Sigmoid colon (tissue), 4 donors: ENCODE measurements at regions not wholly inside any gene's neighbourhood (a gene's known extent, or its start where the extent isn't known, plus 50 kb on each side); places are given as distances from the start of the nearest gene placed in this dataset.
"Not testable (repeated sequence)": the region's sequence is repeated elsewhere in the genome, so short reads cannot be mapped to it uniquely, and the experiment has no call there.

Experiments
- EP300 ChIP-seq, 4 donors: sonication (generic); formaldehyde crosslinking; IDR thresholded peaks; one replicate each; pipeline ENCODE4 v1.6.1; 2017; ENCODE audit warnings: antibody characterized with exemption in 4 of 4
- POLR2A ChIP-seq, 2 donors: fragments of 450-650 bp; IDR thresholded peaks; one replicate each; pipeline ENCODE4 v1.6.1; 2016; ENCODE audit warnings: antibody characterized with exemption in 2 of 2, mild to moderate bottlenecking in 2 of 2, moderate library complexity in 2 of 2
- POLR2AphosphoS5 ChIP-seq, 4 donors: sonication (generic); formaldehyde crosslinking; IDR thresholded peaks; one replicate each; pipeline ENCODE4 v1.6.1; 2017; ENCODE audit warnings: antibody characterized with exemption in 4 of 4
- TF ChIP-seq, protein P1 (sequence below), 4 experiments: fragments of 450-650 bp in 3 of 4; fragments of 200-600 bp in 1 of 4; IDR thresholded peaks; one replicate each; pipeline ENCODE4 v1.5.1; 2016 to 2019; ENCODE audit warnings: antibody characterized with exemption in 4 of 4, mild to moderate bottlenecking in 3 of 4, moderate library complexity in 2 of 4

DNA sequence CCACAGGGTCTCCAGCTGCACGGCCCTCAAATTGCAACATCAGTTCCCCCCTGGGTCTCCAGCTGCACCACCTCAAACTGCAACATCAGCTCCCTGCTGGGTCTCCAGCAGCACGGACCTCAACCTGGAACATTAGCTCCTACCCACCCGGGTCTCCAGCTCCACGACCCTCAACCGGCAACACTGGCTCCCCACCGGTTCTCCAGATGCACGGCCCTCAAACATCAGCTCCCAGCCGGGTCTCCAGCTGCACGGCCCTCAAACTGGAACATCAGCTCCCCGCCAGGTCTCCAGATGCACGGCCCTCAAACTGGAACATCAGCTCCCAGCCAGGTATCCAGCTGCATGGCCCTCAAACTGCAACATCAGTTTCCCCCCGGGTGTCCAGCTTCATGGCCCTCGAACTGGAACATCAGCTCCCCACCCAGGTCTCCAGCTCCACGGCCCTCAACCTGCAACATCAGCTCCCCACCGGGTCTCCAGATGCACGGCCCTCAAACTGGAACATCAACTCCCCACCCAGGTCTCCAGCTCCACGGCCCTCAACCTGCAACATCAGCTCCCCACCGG lies 94.6 kb upstream of the LPCAT1 start:
- TF ChIP-seq, protein P1, sequence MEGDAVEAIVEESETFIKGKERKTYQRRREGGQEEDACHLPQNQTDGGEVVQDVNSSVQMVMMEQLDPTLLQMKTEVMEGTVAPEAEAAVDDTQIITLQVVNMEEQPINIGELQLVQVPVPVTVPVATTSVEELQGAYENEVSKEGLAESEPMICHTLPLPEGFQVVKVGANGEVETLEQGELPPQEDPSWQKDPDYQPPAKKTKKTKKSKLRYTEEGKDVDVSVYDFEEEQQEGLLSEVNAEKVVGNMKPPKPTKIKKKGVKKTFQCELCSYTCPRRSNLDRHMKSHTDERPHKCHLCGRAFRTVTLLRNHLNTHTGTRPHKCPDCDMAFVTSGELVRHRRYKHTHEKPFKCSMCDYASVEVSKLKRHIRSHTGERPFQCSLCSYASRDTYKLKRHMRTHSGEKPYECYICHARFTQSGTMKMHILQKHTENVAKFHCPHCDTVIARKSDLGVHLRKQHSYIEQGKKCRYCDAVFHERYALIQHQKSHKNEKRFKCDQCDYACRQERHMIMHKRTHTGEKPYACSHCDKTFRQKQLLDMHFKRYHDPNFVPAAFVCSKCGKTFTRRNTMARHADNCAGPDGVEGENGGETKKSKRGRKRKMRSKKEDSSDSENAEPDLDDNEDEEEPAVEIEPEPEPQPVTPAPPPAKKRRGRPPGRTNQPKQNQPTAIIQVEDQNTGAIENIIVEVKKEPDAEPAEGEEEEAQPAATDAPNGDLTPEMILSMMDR (IDR thresholded peaks at IDR 0.05), result not testable (repeated sequence)
- TF ChIP-seq EP300, POLR2AphosphoS5, POLR2A (IDR thresholded peaks at IDR 0.05): not testable (repeated sequence)
